GM10266 (cell line): ENCODE measurements at regions not wholly inside any gene's neighbourhood (a gene's known extent, or its start where the extent isn't known, plus 50 kb on each side); places are given as distances from the start of the nearest gene placed in this dataset.
"Not testable (repeated sequence)": the region's sequence is repeated elsewhere in the genome, so short reads cannot be mapped to it uniquely, and the experiment has no call there.

Experiments used
- DNase-seq: peaks from one replicate; pipeline ENCODE4 v3.0.0; 2012; ENCODE audit errors: extremely low spot score
- TF ChIP-seq, protein P1 (sequence below): IDR thresholded peaks from 2 replicates; pipeline ENCODE4 v1.5.1; 2012; ENCODE audit warnings: mild to moderate bottlenecking, low read depth; ENCODE audit not compliant: control insufficient read depth, insufficient read depth; ENCODE audit errors: missing control alignments

DNA sequence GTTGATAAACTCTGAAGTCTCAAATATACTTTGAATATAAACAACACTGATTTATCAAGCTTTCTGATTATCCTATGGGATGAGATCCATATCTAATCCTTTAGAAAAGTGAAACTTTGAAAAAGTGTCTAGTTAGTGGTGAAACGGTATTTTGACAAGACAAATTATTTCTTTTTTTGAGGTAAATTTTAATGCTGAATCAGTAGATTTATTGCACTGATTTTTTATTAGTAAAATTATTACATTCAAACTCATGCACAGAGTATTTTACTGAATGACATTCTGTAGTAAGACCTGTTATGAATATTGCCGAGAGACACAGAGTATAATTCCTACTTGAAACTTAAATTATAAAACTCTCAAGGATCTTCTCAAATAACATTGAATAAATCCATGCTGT, 679.1 kb upstream of the SPRY2 start:
- TF ChIP-seq, protein P1, sequence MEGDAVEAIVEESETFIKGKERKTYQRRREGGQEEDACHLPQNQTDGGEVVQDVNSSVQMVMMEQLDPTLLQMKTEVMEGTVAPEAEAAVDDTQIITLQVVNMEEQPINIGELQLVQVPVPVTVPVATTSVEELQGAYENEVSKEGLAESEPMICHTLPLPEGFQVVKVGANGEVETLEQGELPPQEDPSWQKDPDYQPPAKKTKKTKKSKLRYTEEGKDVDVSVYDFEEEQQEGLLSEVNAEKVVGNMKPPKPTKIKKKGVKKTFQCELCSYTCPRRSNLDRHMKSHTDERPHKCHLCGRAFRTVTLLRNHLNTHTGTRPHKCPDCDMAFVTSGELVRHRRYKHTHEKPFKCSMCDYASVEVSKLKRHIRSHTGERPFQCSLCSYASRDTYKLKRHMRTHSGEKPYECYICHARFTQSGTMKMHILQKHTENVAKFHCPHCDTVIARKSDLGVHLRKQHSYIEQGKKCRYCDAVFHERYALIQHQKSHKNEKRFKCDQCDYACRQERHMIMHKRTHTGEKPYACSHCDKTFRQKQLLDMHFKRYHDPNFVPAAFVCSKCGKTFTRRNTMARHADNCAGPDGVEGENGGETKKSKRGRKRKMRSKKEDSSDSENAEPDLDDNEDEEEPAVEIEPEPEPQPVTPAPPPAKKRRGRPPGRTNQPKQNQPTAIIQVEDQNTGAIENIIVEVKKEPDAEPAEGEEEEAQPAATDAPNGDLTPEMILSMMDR = no peak
- DNase-seq = no peak

DNA sequence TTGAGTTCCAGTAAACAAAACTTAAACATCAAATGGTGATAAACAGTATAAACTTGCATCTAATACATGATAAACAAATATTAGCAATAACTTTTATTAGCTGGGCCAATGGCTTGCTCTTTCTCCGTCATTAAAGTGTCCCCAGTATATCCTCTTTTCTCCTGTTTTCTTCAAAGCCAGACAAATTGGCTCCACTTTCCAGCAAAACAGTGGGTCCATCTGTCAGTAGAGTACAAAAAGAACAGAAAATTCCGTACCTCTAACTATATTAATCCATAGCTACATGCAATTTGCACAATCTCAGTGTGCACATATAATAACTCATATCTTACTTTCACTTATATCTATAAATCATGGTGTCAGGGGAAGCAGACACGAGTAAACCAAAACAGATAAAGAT, 678.0 kb upstream of the SPRY2 start:
- TF ChIP-seq, protein P1 = no peak
- DNase-seq = no peak

DNA sequence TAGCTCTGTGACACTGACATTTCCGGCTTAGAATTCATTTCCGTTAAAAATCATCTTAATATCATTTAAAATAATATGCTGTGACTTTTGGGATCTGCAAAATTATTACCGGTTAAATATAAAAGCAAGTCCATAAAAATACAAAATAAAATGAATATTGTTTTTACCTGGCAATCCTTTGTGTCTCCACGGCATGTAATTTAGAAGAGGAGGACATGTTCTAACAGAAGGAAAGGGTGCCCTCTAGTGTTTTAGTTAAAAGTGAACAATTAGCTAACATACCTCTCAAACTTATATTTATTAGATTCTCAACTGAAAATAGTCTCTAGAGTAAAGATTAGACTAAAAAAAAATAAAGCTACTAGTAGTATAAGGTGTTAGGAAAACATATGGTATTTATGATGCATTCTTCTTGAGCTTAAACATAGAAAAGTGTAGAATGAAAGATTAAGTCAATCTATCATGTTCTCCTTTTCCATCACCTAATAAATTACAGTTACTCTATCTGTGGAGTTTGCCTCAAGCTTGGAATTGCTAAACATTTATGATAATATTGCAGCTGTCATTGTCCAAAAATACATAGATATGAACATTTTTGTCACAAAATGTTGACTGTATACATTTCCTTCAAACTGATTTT, 676.7 kb upstream of the SPRY2 start:
- TF ChIP-seq, protein P1 = peak; percentile 56
- DNase-seq = peak; percentile 32

DNA sequence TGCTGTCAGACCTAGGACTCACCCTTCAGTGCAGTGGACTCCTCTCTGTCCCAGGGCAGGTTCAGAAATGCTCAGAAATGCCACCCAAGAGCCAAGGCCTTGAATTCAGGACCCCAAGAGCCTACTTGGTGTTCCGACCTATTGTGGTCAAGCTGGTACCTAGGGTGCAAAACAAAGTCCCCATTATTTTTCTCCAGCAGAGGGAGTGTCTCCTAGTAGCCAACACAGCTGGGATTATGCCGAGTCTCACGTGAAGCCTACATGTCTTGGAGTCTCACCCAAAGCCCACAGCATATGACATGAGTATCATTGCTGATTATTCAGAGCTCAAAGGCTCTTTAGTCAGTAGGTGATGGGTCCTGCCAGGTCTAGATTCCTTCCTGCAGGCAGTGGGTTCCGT, 671.1 kb upstream of the SPRY2 start:
- TF ChIP-seq, protein P1 = no peak
- no peak for DNase-seq

DNA sequence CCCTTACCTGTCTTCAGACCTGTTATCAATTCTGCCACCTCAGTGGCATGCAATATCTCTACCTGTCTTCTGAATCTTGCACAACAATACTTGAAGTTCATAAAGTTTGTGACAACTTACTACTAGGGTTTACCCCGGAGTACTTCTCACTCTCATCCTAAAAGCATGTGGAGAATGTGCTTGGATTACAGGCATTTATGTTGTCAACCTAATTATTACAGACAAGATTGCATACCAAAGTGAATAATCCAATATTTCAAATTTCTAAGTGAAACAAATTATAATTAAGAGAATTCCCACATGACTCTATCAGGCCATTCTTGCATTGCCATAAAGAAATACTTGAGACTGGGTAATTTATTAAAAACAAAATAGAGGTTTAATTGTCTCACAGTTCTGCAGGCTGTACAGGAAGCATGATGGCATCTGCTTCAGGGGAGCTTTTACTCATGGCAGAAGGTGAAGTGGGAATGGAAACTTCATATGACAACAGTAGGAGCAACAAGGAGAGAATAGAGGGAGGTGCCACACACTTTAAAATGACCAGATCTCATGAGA, 661.0 kb upstream of the SPRY2 start:
- TF ChIP-seq, protein P1 = no peak
- DNase-seq = no peak

DNA sequence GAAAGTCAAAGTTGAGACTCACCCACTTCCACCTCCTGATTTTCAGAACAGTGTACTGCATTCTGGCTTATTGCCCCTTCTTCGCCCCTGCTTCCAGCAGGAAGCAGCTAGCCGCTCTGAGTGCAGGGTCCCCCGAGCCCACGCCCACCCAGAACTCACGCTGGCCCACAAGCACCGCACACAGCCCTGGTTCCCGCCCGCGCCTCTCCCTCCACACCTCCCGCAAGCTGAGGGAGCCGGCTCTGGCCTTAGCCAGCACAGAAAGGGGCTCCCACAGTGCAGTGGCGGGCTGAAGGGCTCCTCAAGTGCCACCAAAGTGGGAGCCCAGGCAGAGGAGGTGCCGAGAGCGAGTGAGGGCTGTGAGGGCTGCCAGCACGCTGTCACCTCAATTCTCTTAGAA, 657.7 kb upstream of the SPRY2 start:
- not testable (repeated sequence) for DNase-seq

DNA sequence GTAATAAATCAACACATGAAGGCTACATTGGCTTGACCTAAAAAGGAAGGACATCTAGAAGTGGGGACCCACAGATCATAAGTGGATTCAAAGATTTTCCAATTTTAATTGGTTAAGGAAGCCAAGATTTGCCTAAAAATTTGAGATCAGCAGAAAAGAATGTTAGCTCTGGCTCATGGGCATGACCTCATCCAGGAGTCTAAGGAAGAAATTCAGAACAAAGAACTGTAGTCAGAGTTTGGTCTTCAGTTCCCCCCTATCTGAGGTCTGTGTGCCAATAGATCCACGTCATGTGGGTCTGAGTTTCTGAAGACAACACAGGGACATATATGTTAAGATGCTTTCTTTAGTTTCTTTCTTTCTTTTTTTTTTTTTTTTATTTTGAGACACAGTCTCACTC, 648.8 kb upstream of the SPRY2 start:
- TF ChIP-seq, protein P1 = no peak
- DNase-seq = no peak

DNA sequence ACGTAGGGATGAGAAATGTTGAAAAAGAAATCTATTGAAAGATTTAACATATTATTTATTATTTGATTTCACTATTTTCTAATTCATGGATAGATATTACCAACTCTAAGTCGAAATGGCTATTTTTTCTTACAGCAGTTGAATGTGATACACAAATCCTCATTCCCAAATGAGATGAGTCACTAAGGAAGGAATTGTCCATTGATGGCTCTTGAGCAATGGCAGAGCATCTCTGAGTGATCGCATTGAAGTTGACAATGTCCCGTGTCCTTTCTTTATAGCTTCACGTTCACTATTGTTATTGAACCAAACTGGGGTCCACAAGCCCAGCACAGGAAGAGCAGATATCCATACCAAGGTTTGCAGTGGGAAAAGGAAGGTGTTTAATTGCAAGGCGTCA, 648.3 kb upstream of the SPRY2 start:
- no peak for DNase-seq
- TF ChIP-seq, protein P1 = no peak
